Lower leg skin (tissue), 3 donors: ENCODE measurements at regions not wholly inside any gene's neighbourhood (a gene's known extent, or its start where the extent isn't known, plus 50 kb on each side); places are given as distances from the start of the nearest gene placed in this dataset.

Experiments used
- CTCF ChIP-seq, 3 donors: fragments of 450-650 bp; IDR thresholded peaks; one replicate each; pipeline ENCODE4 v1.5.1; 2016; ENCODE audit warnings: antibody characterized with exemption in 3 of 3, mild to moderate bottlenecking in 3 of 3, moderate library complexity in 2 of 3
- POLR2A ChIP-seq, 2 donors: fragments of 450-650 bp; IDR thresholded peaks; one replicate each; pipeline ENCODE4 v1.6.1; 2016 to 2017; ENCODE audit warnings: antibody characterized with exemption in 2 of 2, mild to moderate bottlenecking in 1 of 2, moderate library complexity in 1 of 2

GRCh38 chr16:14333361-14333760 is 262.2 kb downstream of the MRTFB start:
- TF ChIP-seq CTCF (IDR thresholded peaks at IDR 0.05) (no peak), POLR2A (IDR thresholded peaks at IDR 0.05) (no peak)
